HG03432 (cell line): ENCODE measurements at regions not wholly inside any gene's neighbourhood (a gene's known extent, or its start where the extent isn't known, plus 50 kb on each side); places are given as distances from the start of the nearest gene placed in this dataset.
"Not testable (repeated sequence)": the region's sequence is repeated elsewhere in the genome, so short reads cannot be mapped to it uniquely, and the experiment has no call there.

Source experiments
- ATAC-seq: cut with Tn5 transposase; IDR thresholded peaks from one replicate; pipeline ENCODE4 v1.9.1; 2021; ENCODE audit warnings: mild to moderate bottlenecking, moderate library complexity; ENCODE audit not compliant: unreplicated experiment

DNA sequence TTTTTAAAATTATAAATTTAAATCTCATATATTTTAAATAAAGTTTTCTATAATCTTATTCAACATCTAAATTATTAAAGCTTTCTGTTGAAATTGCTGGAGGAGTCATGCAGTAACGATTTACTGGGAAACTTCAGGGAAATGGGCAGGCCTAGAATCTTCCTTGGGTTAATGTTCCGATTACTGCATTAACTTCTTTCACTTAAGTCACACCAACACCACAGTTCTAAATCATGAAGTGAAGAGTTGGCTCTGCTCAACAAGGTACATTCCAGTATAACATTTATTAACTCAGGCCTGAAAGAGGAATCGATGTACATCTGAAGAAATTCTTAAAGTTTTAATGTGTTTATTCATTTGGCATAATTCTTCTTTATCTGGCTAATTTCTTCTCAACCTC lies 244.3 kb downstream of the CCER1 start:
- ATAC-seq = no peak

DNA sequence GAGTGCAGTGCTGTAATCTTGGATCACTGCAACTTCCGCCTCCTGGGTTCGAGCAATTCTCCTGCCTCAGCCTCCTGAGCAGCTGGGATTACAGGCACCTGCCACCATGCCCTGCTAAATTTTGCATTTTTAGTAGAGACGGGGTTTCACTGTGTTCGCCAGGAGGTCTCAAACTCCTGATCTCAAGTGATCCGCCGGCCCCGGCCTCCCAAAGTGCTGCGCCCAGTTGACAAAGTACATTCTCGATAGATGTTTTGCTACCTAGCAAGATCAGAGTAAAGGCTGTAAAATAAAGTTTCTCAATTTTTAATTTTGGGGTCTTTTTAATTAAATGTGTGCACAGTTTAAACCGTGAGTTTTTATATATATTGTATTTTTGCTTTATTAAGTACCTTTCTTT lies 248.9 kb downstream of the CCER1 start:
- no peak for ATAC-seq

GRCh38 chr12:90695415-90695814 lies 259.6 kb downstream of the CCER1 start:
- ATAC-seq = no peak

- ATAC-seq = peak; percentile 60
Observed at GRCh38 chr12:90690120-90690519, 264.9 kb downstream of the CCER1 start.

DNA sequence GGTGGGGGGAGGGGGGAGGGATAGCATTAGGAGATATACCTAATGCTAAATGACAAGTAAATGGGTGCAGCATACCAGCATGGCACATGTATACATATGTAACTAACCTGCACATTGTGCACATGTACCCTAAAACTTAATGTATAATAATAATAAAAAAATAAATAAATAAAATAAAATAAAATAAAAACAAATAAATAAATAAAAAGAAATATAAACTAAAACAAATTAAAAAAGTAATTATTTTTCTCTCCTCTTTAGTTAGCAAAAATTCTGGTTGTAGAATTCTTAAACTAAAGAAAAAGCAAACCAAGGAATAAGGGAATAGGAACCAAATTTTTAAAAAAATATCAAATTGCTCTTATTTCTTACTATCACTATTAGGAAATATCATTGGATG lies 267.3 kb downstream of the CCER1 start:
- not testable (repeated sequence) for ATAC-seq

DNA sequence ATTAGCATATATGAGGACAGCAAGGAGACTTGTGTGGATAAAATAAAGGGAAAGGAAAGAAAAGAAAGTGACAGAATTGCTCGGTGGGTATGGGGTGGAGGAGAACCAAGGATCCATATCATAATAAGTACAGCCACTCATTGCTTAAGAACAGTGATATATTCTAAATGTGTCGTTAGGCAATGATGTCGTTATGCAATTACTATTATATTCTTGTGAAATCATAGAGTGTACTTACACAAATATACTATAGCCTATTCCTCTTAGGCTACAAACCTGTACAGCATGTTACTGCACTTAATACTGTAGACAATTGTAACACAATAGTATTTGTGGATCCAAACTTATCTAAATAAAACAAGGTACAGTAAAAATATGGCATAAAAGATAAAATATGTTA lies 271.1 kb downstream of the CCER1 start:
- ATAC-seq = no peak

DNA sequence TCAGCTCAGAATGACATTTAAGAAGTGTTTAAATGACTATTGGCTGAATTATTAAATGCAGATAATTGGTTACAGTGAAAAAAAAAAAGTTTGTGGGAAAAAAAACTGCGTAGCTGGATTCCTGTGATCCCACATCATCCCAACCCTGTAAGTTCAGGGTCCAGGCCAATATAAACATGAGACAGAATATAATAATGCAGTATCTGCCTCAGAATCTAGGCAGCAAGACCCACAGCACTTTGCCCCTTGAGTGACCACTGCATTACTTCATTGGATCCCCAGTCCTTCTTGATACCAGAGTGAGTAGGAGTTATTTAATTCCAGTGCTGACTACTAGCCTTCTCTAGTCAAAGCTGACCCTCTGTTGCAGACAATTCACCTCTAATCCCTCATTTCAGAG lies 272.6 kb downstream of the CCER1 start:
- ATAC-seq = no peak

DNA sequence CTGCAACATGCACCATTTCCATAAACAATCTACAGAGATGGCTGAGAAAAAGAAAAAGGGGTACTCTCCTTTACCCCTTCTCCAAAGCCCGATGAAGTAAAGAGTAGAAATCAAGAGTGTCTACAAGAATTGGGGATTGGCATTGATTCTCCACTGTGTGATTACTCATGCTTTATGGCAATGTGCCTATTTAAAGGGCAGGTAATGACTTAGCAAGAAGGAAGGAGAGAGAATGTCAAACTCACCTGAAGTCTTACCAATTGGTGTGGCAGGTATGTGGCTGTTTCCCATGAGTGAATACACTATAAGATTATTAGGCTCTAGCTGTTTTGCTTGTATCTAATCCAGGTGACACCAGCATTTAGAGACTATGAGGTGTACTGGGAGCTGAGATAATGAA lies 275.3 kb downstream of the CCER1 start:
- no peak for ATAC-seq

- ATAC-seq = no peak
Observed at GRCh38 chr12:90677552-90677951, 277.4 kb downstream of the CCER1 start.

GRCh38 chr12:90677055-90677454 lies 277.9 kb downstream of the CCER1 start:
- ATAC-seq = no peak

GRCh38 chr12:90675106-90675505 lies 279.9 kb downstream of the CCER1 start:
- no peak for ATAC-seq

DNA sequence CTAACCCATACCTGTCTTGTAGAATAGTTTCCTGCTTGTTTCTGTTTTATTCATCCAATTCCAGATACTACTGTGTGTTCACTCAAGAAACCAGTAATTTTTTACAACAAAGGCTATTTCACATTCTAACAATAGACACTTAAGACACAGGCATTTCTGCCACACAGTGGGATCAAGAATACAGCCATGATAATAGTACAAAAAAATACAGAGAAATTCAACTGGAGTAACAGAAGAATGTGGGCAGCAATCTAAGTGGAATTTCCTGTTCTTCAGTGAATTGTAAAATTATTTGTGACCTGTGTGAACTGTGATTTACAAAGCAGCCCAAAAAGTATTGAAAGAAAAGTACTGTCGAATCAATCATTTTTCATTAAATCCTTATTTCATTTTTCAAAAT lies 282.9 kb downstream of the CCER1 start:
- no peak for ATAC-seq

GRCh38 chr12:90663949-90664348 lies 291.0 kb downstream of the CCER1 start:
- ATAC-seq = not testable (repeated sequence)

GRCh38 chr12:90659060-90659459 lies 295.9 kb downstream of the CCER1 start:
- ATAC-seq = no peak

GRCh38 chr12:90653040-90653439 lies 301.9 kb downstream of the CCER1 start:
- ATAC-seq = no peak

GRCh38 chr12:90652280-90652679 lies 302.7 kb downstream of the CCER1 start:
- ATAC-seq = no peak

DNA sequence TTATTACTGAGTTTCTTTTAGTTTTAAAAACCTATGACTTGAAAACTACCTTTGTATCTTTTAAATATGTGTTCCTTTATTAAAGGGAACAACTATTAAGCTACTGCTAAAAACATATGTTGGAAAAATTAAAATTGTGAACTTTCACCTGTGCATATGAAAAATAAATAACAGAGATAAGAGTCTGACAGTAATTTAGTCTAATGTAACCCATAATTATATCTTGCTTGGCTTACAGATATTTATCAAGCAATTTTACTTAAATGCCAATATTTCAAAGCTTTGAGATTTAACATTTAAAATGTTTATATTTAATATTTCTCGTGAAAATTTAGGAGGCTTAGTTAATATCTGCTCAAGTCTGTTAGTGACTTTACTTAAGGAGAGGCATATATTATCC lies 309.8 kb downstream of the CCER1 start:
- ATAC-seq = no peak

DNA sequence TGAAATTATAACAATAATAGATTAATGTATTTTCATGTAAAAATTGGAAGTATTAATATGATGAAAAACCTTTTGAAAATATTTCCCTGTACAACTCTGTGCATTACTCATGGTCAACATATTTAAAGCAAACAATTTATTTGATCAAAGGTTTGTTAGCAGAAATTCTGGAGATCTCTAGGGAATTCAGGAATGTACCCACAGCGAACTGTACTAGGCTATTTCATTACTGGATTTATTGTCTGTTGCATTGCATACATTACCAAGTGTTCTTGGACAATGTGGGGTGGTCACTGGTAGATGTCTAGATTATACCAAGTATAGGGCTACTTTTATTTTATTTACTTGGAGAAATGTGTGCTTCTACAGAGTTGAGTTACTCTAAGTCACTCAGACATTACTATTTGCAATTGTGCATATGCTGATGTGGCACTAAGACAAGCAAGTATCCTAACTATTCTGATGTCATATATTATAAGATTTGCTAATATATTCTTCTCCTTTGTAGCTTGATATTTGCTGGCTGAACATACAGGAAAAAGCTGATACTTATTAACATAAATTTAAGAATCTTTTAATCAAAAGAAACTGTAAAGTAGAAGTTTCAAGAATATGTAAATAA lies 323.3 kb downstream of the CCER1 start:
- ATAC-seq = no peak

- ATAC-seq = no peak
Observed at GRCh38 chr12:90630006-90630405, 325.0 kb downstream of the CCER1 start.

DNA sequence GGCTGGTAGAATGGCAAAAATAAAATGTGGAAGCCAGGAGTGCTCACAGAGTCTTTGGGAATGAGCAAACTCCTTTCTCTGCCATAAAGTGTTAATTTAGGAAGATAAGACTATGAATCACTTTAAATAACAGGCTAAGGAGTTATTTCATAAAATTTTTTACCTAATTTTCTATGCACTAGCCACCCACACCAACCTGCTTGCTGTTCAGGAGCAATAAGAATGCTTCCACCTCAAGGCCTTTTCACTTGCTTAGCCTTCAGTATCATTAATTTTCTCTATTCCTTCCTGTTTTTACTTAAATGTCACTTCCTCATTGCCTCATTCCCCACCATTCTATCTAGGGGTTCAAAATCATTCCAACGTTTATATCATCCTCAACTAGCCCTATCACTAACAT lies 326.8 kb downstream of the CCER1 start:
- no peak for ATAC-seq

- ATAC-seq = peak; percentile 70
Observed at GRCh38 chr12:90627180-90627896, 327.6 kb downstream of the CCER1 start.

GRCh38 chr12:90622431-90622830 lies 332.5 kb downstream of the CCER1 start:
- no peak for ATAC-seq

DNA sequence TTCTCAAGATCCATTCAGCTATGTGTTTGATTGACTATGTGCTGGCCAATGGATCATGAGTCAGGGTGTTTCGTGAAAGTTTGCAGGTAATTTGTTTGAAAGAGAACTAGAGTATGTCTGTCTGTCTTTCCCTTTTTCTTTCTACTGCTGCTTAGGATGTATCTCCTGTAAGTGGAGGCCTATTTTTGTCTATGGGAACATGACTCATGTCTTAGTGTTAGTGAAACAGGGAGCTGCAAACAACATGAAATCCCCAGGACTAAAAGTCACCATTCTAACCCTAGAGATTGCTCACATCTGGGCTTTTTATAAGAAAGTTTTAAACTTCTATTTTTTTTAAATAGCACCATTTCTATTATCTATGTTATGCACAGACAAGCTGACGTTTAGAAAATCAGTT lies 333.0 kb downstream of the CCER1 start:
- peak; percentile 37 for ATAC-seq
